ENCODE measurements at regions not wholly inside any gene's neighbourhood (a gene's known extent, or its start where the extent isn't known, plus 50 kb on each side); places are given as distances from the start of the nearest gene placed in this dataset.
"Not testable (repeated sequence)": the region's sequence is repeated elsewhere in the genome, so short reads cannot be mapped to it uniquely, and the experiment has no call there.

DNA sequence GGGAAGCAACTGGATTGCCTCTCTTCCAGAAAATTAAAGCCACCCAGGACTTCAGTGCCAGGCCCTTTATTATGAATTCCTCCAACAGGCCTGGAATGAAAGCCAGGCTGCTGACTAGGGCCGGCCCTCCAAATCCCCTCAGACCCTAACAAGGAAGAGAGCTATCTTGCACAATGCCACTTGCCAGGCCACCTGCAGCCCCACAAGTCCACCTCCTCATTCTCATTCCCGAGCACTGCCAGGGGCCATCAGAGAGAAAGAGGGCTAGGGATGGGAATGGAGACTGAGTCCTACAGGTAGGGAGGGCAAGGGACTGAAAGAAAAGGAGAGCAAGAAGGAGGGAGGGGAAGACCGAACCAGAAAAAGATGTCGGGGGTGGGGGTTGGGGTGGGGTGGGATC is 86.5 kb downstream of the MRPL14 start:
- H3K4me3 ChIP-seq (replicated peaks; ENCODE audit: low read depth, low read length): no peak overlapping the region
- DNase-seq (ENCODE audit: low read depth): no peak
- no peak for TF ChIP-seq CTCF (IDR thresholded peaks at IDR 0.05; ENCODE audit: low read length, missing control alignments)

DNA sequence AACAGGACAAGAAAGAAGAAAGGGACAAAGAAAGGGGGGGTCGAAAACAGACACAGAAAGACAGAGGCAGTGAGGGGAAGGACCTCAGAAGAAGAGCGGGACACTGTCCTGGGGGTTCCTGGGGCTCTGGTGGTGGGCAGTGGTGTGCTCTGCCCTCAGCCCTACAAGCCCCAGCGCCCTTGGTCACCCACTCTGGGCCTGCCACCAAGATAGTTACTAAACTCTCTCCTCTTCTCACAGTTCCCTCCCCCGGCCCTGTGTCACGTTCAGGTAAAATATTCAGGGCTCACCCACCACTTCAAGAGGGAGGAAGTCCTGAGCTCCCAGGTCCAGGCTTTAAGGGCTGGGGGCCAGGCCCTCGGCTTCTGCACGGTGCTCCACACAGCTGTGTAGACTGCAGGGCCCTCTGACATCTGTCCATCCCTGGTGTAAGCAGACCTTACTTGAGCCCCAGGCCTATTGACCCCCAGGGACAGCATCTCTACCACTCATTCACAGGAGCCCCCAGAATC is 87.4 kb downstream of the MRPL14 start:
- no peak overlapping the region for H3K4me3 ChIP-seq (replicated peaks; ENCODE audit: low read depth, low read length)
- TF ChIP-seq CTCF (IDR thresholded peaks at IDR 0.05; ENCODE audit: low read length, missing control alignments): no peak
- DNase-seq (ENCODE audit: low read depth): no peak

- H3K4me3 ChIP-seq (replicated peaks; ENCODE audit: low read depth, low read length): no peak overlapping the region
- TF ChIP-seq CTCF (IDR thresholded peaks at IDR 0.05; ENCODE audit: low read length, missing control alignments): no peak
- no peak for DNase-seq (ENCODE audit: low read depth)
Observed at GRCh38 chr6:44039191-44039719, 88.0 kb downstream of the MRPL14 start.

GRCh38 chr6:44038543-44039065 is 88.6 kb downstream of the MRPL14 start:
- no peak for TF ChIP-seq CTCF (IDR thresholded peaks at IDR 0.05; ENCODE audit: low read length, missing control alignments)
- H3K4me3 ChIP-seq (replicated peaks; ENCODE audit: low read depth, low read length): no peak overlapping the region
- no peak for DNase-seq (ENCODE audit: low read depth)

DNA sequence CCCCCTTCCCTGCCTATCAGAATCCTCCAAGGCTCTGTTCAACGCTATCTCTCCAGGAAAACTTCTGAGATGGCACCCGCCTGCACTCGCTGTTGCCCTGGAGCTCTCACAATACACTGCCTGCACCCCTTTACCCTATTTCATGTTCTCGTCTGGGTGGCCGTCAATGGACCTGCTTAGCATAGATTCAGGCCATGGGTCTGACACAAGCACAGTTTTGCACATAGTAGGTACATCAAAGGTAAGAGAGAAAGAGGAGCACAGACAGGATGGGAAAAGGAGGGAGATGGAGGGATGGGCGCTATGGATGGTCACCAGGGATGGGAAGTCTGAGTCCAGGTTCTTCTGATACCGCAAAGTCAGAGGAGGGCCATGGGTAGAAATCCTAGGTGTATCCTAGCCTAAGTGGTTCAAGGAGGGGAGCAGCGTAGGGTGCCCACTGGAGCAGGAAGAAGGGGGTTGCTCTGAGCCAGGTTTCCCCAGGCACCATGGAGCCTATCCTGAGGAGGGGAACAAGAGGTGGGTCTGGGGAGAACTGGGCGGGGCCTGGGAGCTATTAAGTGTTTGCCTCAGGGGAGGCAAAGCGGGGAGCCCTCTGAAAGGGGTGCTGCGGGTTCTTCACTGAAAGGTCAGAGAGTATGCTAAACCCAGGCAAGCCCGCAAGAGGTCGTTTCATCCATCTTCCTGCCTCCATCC is 89.3 kb downstream of the MRPL14 start:
- DNase-seq (ENCODE audit: low read depth): no peak
- no peak overlapping the region for H3K4me3 ChIP-seq (replicated peaks; ENCODE audit: low read depth, low read length)
- TF ChIP-seq CTCF (IDR thresholded peaks at IDR 0.05; ENCODE audit: low read length, missing control alignments): no peak

DNA sequence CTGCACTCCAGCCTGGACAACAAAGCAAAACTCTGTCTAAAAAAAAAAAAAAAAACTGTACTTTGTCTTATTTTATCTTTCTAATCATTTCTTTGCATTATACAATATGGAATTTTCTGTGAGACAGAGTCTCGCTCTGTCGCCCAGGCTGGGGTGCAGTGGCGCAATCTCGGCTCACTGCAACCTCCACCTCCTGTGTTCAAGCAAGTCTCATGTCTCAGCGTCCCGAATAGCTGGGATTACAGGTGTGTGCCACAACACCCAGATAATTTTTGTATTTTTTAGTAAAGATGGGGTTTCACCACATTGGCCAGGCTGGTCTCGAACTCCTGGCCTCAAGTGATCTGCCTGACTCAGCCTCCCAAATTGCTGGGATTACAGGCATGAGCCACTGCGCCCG is 90.0 kb downstream of the MRPL14 start:
- DNase-seq (ENCODE audit: low read depth); H3K4me3 ChIP-seq (replicated peaks; ENCODE audit: low read depth, low read length): not testable (repeated sequence)

GRCh38 chr6:44036699-44037101 is 90.6 kb downstream of the MRPL14 start:
- no peak for DNase-seq (ENCODE audit: low read depth)
- no peak for TF ChIP-seq CTCF (IDR thresholded peaks at IDR 0.05; ENCODE audit: low read length, missing control alignments)

More at GRCh38 chr6:44036699-44037101, 90.6 kb downstream of the MRPL14 start:
- no peak overlapping the region for H3K4me3 ChIP-seq (replicated peaks; ENCODE audit: low read depth, low read length)

Measured in fibroblast of pulmonary artery (primary cell).